ENCODE measurements at regions not wholly inside any gene's neighbourhood (a gene's known extent, or its start where the extent isn't known, plus 50 kb on each side); places are given as distances from the start of the nearest gene placed in this dataset.
"Not testable (repeated sequence)": the region's sequence is repeated elsewhere in the genome, so short reads cannot be mapped to it uniquely, and the experiment has no call there.

GRCh38 chr6:169092375-169092774, 161.3 kb downstream of the THBS2 start:
- TF ChIP-seq, protein P1, sequence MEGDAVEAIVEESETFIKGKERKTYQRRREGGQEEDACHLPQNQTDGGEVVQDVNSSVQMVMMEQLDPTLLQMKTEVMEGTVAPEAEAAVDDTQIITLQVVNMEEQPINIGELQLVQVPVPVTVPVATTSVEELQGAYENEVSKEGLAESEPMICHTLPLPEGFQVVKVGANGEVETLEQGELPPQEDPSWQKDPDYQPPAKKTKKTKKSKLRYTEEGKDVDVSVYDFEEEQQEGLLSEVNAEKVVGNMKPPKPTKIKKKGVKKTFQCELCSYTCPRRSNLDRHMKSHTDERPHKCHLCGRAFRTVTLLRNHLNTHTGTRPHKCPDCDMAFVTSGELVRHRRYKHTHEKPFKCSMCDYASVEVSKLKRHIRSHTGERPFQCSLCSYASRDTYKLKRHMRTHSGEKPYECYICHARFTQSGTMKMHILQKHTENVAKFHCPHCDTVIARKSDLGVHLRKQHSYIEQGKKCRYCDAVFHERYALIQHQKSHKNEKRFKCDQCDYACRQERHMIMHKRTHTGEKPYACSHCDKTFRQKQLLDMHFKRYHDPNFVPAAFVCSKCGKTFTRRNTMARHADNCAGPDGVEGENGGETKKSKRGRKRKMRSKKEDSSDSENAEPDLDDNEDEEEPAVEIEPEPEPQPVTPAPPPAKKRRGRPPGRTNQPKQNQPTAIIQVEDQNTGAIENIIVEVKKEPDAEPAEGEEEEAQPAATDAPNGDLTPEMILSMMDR (IDR thresholded peaks at IDR 0.05; ENCODE audit: extremely low read depth, insufficient read depth, missing control alignments), result no peak
- in situ Hi-C loops (cut with MboI; ENCODE audit: low pct_unique_long_range_greater_than_20kb, low sequenced_read_pairs, unreplicated experiment), result no loop called here
- no peak for DNase-seq (ENCODE audit: low spot score)

- in situ Hi-C loops (cut with MboI; ENCODE audit: low pct_unique_long_range_greater_than_20kb, low sequenced_read_pairs, unreplicated experiment); DNase-seq (ENCODE audit: low spot score): not testable (repeated sequence)
These were observed 163.0 kb downstream of the THBS2 start for GRCh38 chr6:169090514-169091127.

DNA sequence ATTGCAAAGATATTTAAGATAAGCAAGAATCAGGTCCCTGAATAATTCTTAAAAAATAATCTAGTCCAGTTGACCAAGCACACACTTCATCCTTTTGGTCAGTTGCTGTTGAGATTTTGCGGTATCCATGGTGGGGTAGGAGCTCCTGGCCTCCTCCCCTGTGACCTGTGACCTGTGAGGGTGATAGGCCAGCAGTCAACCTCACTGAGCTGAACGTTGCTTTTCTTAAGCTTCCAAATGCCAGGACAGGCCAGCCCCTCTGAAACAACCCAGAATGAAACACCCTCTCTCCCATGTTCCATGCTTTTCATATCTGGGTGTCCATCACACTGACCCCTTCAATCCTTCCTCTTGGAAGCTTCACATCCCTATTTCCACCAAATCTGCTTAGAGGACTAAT, 164.9 kb downstream of the THBS2 start:
- in situ Hi-C loops (cut with MboI; ENCODE audit: low pct_unique_long_range_greater_than_20kb, low sequenced_read_pairs, unreplicated experiment), result no loop called here
- TF ChIP-seq, protein P1 (IDR thresholded peaks at IDR 0.05; ENCODE audit: extremely low read depth, insufficient read depth, missing control alignments), result no peak
- no peak for DNase-seq (ENCODE audit: low spot score)

DNA sequence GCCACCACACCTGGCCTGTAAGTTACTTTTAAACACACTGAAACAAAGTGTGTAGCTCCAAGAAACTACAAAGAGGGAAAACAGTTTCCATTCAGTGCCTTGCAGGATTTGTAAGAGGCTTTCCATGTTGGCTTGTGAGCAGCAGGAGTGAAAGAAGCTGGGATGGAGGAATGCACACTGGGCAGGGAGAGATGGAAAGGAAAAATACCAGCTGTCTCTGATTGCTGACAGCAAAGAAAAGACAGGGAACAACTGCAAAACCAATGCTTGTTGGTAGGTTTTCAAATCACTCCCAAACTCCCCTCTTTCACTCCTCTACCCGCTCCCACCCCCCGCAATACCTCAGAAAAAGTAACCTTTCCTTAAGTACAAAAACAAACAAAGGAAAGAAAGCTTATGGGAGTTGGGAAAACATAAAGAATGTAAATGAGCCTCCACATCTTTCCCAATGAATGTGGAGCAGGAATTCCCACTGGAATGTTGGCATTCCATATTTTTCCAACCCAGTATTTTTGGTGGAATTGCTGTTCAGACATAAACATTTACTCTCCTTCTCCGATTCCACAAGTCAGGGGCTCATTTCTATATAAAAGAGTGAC, 166.1 kb downstream of the THBS2 start:
- no peak for DNase-seq (ENCODE audit: low spot score)
- in situ Hi-C loops (cut with MboI; ENCODE audit: low pct_unique_long_range_greater_than_20kb, low sequenced_read_pairs, unreplicated experiment), result no loop called here
- TF ChIP-seq, protein P1 (IDR thresholded peaks at IDR 0.05; ENCODE audit: extremely low read depth, insufficient read depth, missing control alignments), result no peak

DNA sequence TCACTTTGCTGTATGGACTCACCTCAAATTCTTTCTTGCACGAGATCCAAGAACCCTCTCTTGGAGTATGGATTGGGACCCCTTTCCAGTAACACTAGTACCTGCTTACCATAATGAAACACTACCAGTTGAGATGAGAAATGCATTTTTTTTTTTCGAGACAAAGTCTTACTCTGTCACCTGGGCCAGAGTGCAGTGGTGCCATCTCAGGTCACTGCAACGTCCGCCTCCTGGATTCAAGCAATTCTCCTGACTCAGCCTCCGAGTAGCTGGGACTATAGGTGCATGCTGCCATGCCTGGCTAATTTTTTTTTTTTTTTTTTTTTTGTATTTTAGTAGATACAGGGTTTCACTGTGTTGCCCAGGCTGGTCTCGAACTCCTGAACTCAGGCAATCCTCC, 167.0 kb downstream of the THBS2 start:
- DNase-seq (ENCODE audit: low spot score); in situ Hi-C loops (cut with MboI; ENCODE audit: low pct_unique_long_range_greater_than_20kb, low sequenced_read_pairs, unreplicated experiment): not testable (repeated sequence)

GRCh38 chr6:169086020-169086419, 167.6 kb downstream of the THBS2 start:
- TF ChIP-seq, protein P1 (IDR thresholded peaks at IDR 0.05; ENCODE audit: extremely low read depth, insufficient read depth, missing control alignments), result no peak
- in situ Hi-C loops (cut with MboI; ENCODE audit: low pct_unique_long_range_greater_than_20kb, low sequenced_read_pairs, unreplicated experiment), result no loop called here
- no peak for DNase-seq (ENCODE audit: low spot score)

DNA sequence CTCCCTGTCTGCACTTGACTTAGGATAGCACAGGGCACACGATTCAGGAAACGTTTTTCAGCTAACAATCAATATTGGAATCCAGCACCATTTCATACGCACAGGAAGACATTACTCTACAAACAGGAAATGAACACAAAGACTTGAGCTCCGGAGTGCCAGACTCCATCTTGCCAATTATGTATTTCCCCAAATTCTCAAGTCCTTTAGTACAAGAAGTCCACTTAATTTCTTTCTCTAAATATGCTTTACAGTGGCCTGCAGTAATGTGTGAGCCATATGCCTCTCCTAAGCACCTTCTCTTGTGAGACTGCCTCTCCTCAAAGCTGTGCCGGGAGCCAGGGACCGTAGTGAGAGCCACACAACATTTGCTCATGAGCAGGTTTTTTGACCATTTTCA, 168.2 kb downstream of the THBS2 start:
- TF ChIP-seq, protein P1 (IDR thresholded peaks at IDR 0.05; ENCODE audit: extremely low read depth, insufficient read depth, missing control alignments), result no peak
- in situ Hi-C loops (cut with MboI; ENCODE audit: low pct_unique_long_range_greater_than_20kb, low sequenced_read_pairs, unreplicated experiment), result no loop called here
- no peak for DNase-seq (ENCODE audit: low spot score)

DNA sequence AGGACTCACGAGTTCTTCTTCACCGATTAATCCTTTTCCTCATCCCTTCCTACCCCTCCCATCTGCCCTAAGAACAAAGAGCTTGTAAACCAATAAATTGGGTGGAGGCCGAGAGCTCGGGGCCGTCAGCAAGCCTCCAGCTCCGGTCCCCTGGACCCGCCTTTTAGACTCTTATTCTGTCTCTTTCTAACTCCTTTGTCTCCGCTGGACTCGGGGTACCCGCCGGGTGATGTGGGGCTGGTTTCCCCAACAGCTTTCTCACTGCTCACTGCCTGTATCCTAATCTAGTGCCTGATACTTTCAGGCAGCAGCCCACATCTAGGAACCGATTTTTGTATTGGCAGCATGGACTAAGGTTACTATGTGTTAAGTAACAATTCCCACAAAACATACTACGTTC, 169.1 kb downstream of the THBS2 start:
- in situ Hi-C loops (cut with MboI; ENCODE audit: low pct_unique_long_range_greater_than_20kb, low sequenced_read_pairs, unreplicated experiment); DNase-seq (ENCODE audit: low spot score): not testable (repeated sequence)
